HG02884 (cell line): ENCODE measurements at regions not wholly inside any gene's neighbourhood (a gene's known extent, or its start where the extent isn't known, plus 50 kb on each side); places are given as distances from the start of the nearest gene placed in this dataset.
"Not testable (repeated sequence)": the region's sequence is repeated elsewhere in the genome, so short reads cannot be mapped to it uniquely, and the experiment has no call there.

Experiments used
- ATAC-seq: cut with Tn5 transposase; IDR thresholded peaks from one replicate; pipeline ENCODE4 v1.9.1; 2021; ENCODE audit warnings: mild to moderate bottlenecking, moderate library complexity; ENCODE audit not compliant: unreplicated experiment

DNA sequence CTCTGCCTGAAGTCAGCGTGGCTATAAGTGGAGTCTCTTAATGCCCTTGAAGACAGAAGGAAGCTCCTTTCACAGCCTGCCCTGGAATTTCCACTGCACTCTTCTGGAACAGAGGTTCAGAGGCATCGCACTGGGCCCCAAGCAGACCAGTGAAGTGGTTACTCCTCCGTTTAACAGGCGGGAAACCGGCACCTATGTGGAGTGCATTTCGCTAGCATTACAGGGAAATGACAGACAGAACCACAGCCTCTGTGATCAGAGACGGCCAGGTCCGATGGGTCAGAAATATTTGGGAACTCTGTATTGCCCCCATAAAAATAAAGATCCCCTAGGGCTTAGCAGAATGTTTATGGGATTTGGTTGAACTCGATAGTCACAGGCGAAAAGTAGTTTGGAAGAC, 406.9 kb upstream of the PRKCQ start:
- ATAC-seq: no peak

GRCh38 chr10:6985644-6986043, 405.6 kb upstream of the PRKCQ start:
- no peak for ATAC-seq

GRCh38 chr10:6984971-6985370, 404.9 kb upstream of the PRKCQ start:
- no peak for ATAC-seq

DNA sequence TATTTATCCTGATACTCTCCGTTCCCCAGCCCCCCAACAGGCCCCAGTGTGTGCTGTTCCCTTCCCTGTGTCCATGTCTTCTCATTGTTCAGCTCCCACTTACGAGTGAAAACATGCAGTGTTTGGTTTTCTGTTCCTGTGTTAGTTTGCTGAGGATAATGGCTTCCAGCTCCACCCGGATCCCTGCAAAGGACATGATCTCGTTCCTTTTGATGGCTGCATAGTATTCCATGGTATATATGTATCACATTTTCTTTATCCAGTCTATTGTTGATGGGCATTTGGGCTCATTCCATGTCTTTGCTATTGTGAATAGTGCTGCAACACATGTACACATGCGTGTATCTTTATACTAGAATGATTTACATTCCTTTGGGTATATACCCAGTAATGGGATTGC, 403.9 kb upstream of the PRKCQ start:
- ATAC-seq: not testable (repeated sequence)

DNA sequence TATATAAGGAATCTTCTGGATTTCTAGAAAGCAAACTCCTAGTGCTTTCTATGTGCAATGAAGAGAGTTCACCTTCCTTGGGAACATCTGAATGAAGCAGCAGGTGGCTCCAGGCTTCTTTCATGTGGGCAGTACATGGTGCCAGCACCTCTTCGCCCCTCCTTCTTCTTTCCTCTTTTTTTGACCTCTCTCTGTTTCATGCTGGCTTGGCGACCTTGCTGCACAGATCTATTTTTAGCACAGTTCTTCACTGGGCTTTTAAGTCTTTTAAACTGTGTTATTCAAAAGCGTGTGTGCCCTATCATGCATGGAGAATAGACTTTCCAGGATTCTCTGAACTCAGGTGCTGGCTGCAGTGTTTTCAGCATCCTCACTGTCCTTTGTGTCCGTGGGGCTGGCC, 400.3 kb upstream of the PRKCQ start:
- no peak for ATAC-seq

- ATAC-seq: no peak
Measured at GRCh38 chr10:6979371-6979770, 399.3 kb upstream of the PRKCQ start.

DNA sequence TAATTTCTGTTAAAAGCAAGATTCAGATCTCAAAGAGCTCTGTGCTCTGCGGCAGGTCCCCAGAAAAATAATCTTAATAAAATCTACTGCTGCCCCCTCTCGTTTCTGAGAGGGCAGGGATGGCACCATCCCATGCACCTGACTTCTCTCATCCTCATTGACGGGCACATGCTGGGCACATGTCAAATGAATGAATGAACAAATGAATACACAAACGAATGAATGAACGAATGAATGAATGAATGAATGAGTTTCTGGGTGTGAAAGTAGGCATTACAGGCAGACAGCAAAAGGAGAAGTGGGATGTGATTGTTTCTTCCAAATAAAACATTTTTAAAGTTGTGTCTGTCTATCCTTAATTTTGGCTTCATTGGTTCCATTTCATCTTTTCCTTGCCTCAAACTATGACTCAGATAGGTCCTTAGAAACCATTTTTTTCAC, 398.1 kb upstream of the PRKCQ start:
- no peak for ATAC-seq

GRCh38 chr10:6977398-6978186, 397.5 kb upstream of the PRKCQ start:
- ATAC-seq: no peak

GRCh38 chr10:6973899-6974298, 393.8 kb upstream of the PRKCQ start:
- ATAC-seq: no peak

DNA sequence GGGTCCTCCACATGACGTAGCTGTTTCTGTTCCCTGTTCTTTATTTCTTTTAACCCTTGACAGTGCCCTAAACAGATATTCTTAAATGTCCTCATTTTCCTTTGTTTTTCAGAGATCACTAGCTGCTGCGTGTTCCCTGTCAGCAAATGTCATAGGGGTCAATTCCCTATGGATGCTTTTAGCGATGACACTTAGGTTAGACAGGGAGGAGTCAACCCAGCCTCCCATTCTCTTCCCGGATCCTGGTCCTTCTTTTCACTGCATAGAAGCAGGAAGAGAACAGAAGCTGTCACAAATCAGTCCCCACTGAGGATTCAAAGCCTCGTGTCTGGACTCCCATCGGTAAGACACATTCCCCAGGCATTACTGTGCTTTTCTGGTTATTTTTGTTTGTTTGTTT, 392.1 kb upstream of the PRKCQ start:
- no peak for ATAC-seq

DNA sequence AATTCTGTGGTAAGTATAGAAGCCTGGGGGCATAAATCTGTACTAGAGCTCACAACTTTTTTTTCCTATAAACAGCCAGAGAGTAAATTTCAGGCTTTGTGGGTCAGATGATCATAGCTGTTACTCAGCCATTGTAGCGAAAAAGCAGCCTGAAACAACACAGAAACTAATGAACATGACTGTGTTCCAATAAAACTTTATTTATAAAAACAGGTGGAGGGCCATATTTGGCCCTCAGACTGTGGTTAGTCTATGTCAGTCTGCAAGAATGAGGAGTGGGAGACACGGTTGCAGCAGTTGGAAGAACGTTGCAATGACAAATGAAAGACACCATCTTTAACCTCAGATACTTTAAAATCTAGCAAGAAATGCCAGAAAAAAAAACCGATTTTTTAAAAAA, 389.6 kb upstream of the PRKCQ start:
- ATAC-seq: no peak

- no peak for ATAC-seq
Measured at GRCh38 chr10:6964543-6964942, 384.5 kb upstream of the PRKCQ start.

GRCh38 chr10:6962576-6962975, 382.5 kb upstream of the PRKCQ start:
- no peak for ATAC-seq

DNA sequence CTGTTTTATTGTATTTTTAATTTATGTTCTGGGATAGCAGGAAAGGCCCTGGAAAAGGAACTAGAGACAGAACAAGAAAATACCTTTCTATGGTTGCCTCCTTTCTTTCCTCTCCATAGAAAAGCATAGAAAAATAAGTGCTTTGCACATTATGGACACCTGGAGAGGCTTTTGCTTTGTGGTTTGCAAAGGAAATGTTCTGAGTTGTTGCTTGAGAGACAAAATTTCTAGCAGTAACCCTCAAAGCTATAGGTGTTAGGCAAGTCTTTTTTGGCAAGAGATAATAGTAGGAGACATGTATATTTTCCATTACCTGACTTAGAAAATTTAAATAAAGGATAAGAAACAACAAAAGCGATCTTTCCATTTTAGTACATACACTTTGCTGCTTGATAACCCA, 378.6 kb upstream of the PRKCQ start:
- ATAC-seq: no peak

DNA sequence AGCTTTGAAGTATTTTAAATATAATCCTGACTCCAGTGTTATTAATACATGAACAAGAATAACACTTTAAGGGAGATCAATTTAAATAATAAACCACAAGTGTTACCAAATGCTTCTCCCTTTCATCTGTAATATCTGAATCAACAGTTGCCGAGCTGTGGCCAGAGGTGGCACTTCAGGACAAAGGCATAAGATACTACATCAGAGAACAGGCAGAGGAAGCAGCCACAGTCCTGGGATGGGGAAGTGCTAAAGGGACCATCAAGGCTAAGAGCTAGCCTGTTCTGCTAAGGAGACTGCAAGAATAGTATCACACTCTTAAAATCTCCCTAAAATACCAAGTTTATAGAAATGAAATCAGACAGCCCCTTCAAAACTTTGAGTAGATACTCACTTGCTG, 378.2 kb upstream of the PRKCQ start:
- no peak for ATAC-seq

DNA sequence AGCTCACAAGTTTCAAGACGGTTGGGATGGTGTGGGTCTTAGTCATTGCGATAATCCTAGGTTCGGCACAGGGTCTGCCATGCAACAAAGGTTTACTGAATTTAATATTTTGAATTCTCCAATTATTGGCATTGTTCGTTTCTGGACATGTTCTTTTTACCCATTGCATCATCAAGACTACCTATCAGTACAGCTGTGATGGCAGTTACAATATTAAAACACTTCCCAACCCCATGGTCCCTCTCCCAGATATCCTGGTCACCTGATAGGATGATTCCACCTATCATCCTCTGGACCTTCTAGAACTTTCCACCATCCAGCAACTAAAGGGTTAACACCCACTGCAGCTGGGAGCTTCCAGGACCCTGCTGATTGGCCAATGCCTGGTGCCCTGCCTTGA, 377.8 kb upstream of the PRKCQ start:
- ATAC-seq: no peak

DNA sequence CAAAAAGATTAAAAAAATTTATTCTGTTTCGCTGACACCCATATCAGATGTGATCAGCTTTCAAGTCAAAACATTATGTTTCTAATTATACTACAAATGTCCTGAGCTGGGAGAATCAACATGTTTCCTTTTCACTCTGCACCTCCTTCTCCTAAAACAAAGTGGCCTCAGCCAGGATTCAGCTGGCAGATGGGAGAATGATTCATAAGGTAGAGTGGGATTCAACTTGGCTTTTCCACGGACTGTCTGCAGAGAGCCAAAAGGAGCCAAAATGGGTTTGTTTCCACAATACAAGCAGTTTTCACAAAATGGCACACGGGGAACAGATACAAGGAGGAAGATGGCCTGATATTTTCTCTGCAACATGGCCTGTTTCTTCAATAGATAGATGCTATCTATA, 376.5 kb upstream of the PRKCQ start:
- no peak for ATAC-seq

- ATAC-seq: no peak
Measured at GRCh38 chr10:6953271-6953801, 373.3 kb upstream of the PRKCQ start.

DNA sequence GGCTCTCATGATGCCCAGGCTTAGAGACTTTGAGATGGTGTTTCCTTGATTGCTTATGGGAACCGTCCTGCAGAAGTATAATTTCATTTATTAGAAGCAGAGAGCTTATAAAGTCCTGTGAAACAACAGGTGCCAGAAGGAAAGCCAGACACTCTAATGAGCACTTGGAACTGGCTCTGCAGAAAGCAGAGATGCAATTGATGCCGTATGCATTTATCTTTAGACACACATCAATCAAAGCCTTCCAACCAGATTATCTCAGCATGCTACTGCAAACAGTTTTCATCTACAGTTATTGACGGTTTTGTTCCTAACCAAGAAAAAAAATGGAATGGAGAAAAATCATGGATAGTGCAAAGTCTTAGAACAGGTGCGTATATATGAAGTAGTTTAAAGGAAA, 371.7 kb upstream of the PRKCQ start:
- ATAC-seq: no peak

- no peak for ATAC-seq
Measured at GRCh38 chr10:6950133-6950532, 370.1 kb upstream of the PRKCQ start.

DNA sequence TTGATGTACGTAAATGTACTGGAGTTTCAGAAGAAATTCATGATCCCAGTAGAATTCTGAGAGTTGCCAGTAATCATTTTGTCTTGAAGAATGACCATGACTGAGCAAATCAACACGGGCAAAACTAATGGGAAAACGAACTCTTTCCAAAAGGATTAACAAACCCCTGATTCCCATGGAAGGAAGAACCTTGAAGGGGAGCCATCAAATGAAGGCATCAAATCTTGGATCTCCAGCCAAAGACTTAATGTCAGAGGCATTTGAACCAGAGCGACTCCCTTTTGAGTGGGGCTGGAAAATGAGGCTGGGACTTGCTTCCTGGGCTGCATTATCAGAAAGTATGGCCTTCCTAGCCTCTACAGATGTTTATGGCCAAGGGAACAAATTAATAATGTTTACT, 364.4 kb upstream of the PRKCQ start:
- ATAC-seq: no peak

- ATAC-seq: no peak
Measured at GRCh38 chr10:6938384-6938783, 358.3 kb upstream of the PRKCQ start.

GRCh38 chr10:6936931-6937330, 356.9 kb upstream of the PRKCQ start:
- no peak for ATAC-seq
